B cell (primary cell): ENCODE measurements at regions not wholly inside any gene's neighbourhood (a gene's known extent, or its start where the extent isn't known, plus 50 kb on each side); places are given as distances from the start of the nearest gene placed in this dataset.

Experiments used
- ATAC-seq: fragments of 200-7000 bp; cut with Tn5 transposase; one replicate; pipeline ENCODE4 v1.10.0; 2021; ENCODE audit warnings: low read depth, mild to moderate bottlenecking, moderate number of reproducible peaks, moderate library complexity
- CTCF ChIA-PET: fragments of 350-600 bp; sonication (Branson Sonifier 250); formaldehyde crosslinking; loops from one replicate; lab custom pipeline; 2021; ENCODE audit warnings: antibody characterized with exemption, inconsistent platforms; lab: Charles Lee
- POLR2A ChIA-PET: fragments of 350-600 bp; sonication (Branson Sonifier 250); formaldehyde crosslinking; loops from one replicate; lab custom pipeline; 2021; ENCODE audit warnings: antibody characterized with exemption; lab: Charles Lee
- DNase-seq: peaks from one replicate; pipeline ENCODE4 v3.0.0; 2013
- H2AFZ ChIP-seq: 2 replicates; pipeline ENCODE4 v1.6.1; 2012; ENCODE audit warnings: mild to moderate bottlenecking, low read depth, low read length; ENCODE audit not compliant: insufficient read depth, poor library complexity, severe bottlenecking
- H3K27ac ChIP-seq, 2 donors: 1 replicate in 1 of 2; 2 replicates in 1 of 2; pipeline ENCODE4 v1.5.1; 2012 to 2013; ENCODE audit warnings: low read length in 2 of 2, mild to moderate bottlenecking in 2 of 2, moderate library complexity in 1 of 2
- H3K27me3 ChIP-seq, 4 experiments: fragments of 200-600 bp in 1 of 4; sonication (generic) in 1 of 4; replicated peaks in 1 of 4; 1 replicate in 2 of 4; 2 replicates in 2 of 4; pipeline versions ENCODE4 v1.6.1 to v1.7.0; 2013 to 2016; ENCODE audit warnings: low read length in 3 of 4, mild to moderate bottlenecking in 2 of 4, mixed read lengths in 1 of 4, moderate library complexity in 1 of 4; ENCODE audit not compliant: insufficient read depth in 4 of 4, control insufficient read depth in 3 of 4; ENCODE audit errors: control extremely low read depth in 1 of 4
- H3K36me3 ChIP-seq, 2 experiments: replicated peaks in 1 of 2; 1 replicate in 1 of 2; 2 replicates in 1 of 2; pipeline versions ENCODE4 v1.6.1 to v1.7.1; 2013; ENCODE audit warnings: low read length in 1 of 2; ENCODE audit not compliant: insufficient read depth in 2 of 2, control insufficient read depth in 1 of 2; ENCODE audit errors: control extremely low read depth in 1 of 2, extremely low read depth in 1 of 2
- H3K4me1 ChIP-seq, 2 donors: fragments of 200-600 bp in 1 of 2; sonication (generic) in 1 of 2; 1 replicate in 1 of 2; 2 replicates in 1 of 2; pipeline versions ENCODE4 v1.5.1 to v1.6.1; 2013 to 2017; ENCODE audit warnings: low read length in 2 of 2; ENCODE audit not compliant: control insufficient read depth in 2 of 2, insufficient read depth in 2 of 2
- H3K4me2 ChIP-seq: replicated peaks from 2 replicates; pipeline ENCODE3; 2012; ENCODE audit warnings: mild to moderate bottlenecking, low read depth, low read length; ENCODE audit not compliant: poor library complexity, severe bottlenecking
- H3K4me3 ChIP-seq, 5 experiments: fragments of 200-600 bp in 1 of 5; sonication (generic) in 1 of 5; 1 replicate in 3 of 5; 2 replicates in 2 of 5; pipeline versions ENCODE4 v1.5.1 to v1.7.0; 2011 to 2016; ENCODE audit warnings: low read length in 4 of 5, mild to moderate bottlenecking in 4 of 5, low read depth in 2 of 5, control low read depth in 1 of 5, moderate library complexity in 1 of 5; ENCODE audit not compliant: insufficient read depth in 1 of 5; ENCODE audit errors: control extremely low read depth in 1 of 5, extremely low read depth in 1 of 5
- H3K79me2 ChIP-seq: fragments of 200-600 bp; sonication (generic); one replicate; pipeline ENCODE4 v1.6.0; 2016; ENCODE audit warnings: low read length; ENCODE audit not compliant: control insufficient read depth, insufficient read depth
- H3K9ac ChIP-seq: fragments of 200-600 bp; sonication (generic); 2 replicates; pipeline ENCODE4 v1.6.1; 2017; ENCODE audit warnings: mild to moderate bottlenecking, low read length, moderate library complexity
- H3K9me3 ChIP-seq, 3 donors: one replicate each; pipeline versions ENCODE4 v1.6.1 to v1.7.1; 2013; ENCODE audit warnings: low read length in 2 of 3; ENCODE audit not compliant: control insufficient read depth in 2 of 3, insufficient read depth in 1 of 3; ENCODE audit errors: control extremely low read depth in 1 of 3
- H4K20me1 ChIP-seq: 2 replicates; pipeline ENCODE4 v1.6.0; 2012; ENCODE audit warnings: mild to moderate bottlenecking, low read length; ENCODE audit not compliant: insufficient read depth, control insufficient read depth, poor library complexity, severe bottlenecking
- H3K27ac Mint-ChIP-seq: one replicate; pipeline ENCODE4 v1.8.0; 2021; ENCODE audit warnings: mixed read lengths
- H3K27me3 Mint-ChIP-seq: one replicate; pipeline ENCODE4 v1.8.0; 2021; ENCODE audit warnings: mixed read lengths
- H3K4me1 Mint-ChIP-seq: one replicate; pipeline ENCODE4 v1.8.0; 2021; ENCODE audit warnings: mixed read lengths
- H3K4me3 Mint-ChIP-seq: one replicate; pipeline ENCODE4 v1.8.0; 2021; ENCODE audit warnings: mixed read lengths
- H3K9me3 Mint-ChIP-seq: one replicate; pipeline ENCODE4 v1.8.0; 2022; ENCODE audit warnings: mixed read lengths; ENCODE audit not compliant: insufficient read depth
- CTCF ChIP-seq: fragments of 200-600 bp; IDR thresholded peaks from one replicate; pipeline ENCODE4 v1.8.0; 2022; ENCODE audit warnings: antibody characterized with exemption, mild to moderate bottlenecking
- EZH2 ChIP-seq: IDR thresholded peaks from 2 replicates; pipeline ENCODE4 v1.6.1; 2012; ENCODE audit warnings: borderline replicate concordance, low read depth, mild to moderate bottlenecking, moderate library complexity, low read length; ENCODE audit not compliant: insufficient read depth, poor library complexity, severe bottlenecking
- WGBS: methylation state at CpG from one replicate; pipeline ENCODE4 v1.1.5; 2013; ENCODE audit warnings: missing lambda C conversion rate; ENCODE audit not compliant: insufficient coverage; 5-methylcytosine and 5-hydroxymethylcytosine counted together
- intact Hi-C: fragments of 100-400 bp; cut with micrococcal nuclease; formaldehyde crosslinking; loops from one replicate; pipeline ENCODE4 v1.10.0; 2022

DNA sequence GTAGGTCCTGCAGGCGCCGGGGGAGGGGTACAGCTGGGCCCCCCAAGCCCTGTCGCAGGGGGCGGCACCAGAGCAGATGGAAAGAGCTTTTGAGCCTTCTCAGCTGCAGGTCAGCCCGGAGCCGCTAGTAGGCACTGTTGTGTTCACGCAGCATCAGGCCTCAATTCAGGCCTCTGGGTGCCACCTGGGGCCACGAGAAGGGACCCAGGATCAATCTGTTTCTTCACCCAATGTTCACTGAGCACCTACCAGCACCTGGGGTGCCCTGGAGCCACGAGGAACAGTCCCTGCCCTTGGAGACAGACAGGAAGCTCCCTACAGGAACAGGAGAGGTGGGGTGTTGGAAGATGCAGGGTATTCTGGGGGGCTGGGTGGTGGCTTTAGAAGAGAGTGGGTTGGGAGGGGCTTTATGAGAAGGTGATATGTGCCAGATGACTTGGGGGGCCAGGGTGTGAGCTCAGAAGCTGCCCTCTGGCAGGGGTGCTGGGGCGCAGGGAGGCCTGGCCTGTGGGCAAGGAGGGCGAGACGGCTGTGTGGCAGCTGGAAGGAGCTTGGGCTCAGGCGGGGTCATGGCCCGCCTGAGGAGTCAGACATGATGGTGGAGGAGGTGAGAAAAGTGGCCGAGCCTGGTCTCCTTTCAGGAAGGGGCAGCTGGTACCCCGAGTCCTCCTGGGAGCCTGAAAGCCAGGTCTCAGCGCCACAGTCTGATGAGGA is 121.9 kb upstream of the GSE1 start:
- no peak overlapping the region for H3K27ac ChIP-seq
- no peak overlapping the region for H3K9ac ChIP-seq
- Mint-ChIP-seq H3K27ac (no peak overlapping the region), H3K4me1 (peaks cover 2% of the 10 kb centered on the region), H3K4me3 (no peak overlapping the region), H3K27me3 (peaks cover 24% of the 10 kb centered on the region), H3K9me3 (no peaks in the 10 kb centered on the region)
- no peak overlapping the region for H3K4me2 ChIP-seq
- TF ChIP-seq CTCF (peak; percentile 70), EZH2 (no peak)
- H2AFZ ChIP-seq, result no peak overlapping the region
- no peaks in the 10 kb centered on the region for H3K79me2 ChIP-seq
- ChIA-PET POLR2A (interaction anchor here (1.1 kb wide), 1 partner anchor 125 kb away, joined by 3 read pairs; no protein-coding TSS in a partner anchor), CTCF (interaction anchor here (0.6 to 2.3 kb wide), 16 partner anchors 10 to 225 kb away, joined by 3 to 18 read pairs (median 4); no protein-coding TSS in a partner anchor)
- H4K20me1 ChIP-seq, result no peaks in the 10 kb centered on the region
- H3K27me3 ChIP-seq, result peaks cover 0 to 16% (median 0%) of the 10 kb centered on the region in 4 experiments
- no peaks in the 10 kb centered on the region for H3K4me1 ChIP-seq
- H3K36me3 ChIP-seq, result no peaks in the 10 kb centered on the region
- peak; percentile 61 for DNase-seq
- no peak overlapping the region for H3K4me3 ChIP-seq
- intact Hi-C loops, result loop anchor here (2.0 kb wide), 1 partner anchor 120 kb away; no protein-coding TSS in a partner anchor
- 71% methylated on average over 17 of the region's 17 CpGs for WGBS
- no peak for ATAC-seq
- H3K9me3 ChIP-seq, result peaks cover 0 to 6% (median 0%) of the 10 kb centered on the region in 3 donors

DNA sequence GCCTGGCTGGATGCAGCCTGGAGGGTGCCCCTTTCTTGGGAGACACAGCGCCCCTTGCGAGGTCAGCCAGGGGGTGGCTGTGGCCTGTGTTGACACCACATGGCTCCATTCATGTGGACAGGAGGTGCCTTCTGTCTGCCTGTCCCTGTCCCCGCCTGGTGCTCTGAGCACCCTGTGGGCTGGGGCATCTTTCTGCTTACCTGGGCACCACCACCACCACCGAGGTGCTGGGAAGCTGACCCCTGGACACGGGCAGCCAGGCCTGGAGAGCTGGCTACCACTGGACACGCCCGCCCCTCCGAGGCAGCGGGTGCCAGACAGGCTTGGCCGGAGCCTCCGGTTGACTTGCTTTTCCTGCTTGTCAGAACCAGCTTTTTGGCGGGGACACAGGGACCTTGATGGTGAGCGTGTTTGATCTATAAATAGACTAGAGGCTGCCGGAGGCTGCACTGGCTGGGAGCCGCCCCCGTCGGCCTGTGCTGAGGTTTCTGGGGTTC is 121.3 kb upstream of the GSE1 start:
- Mint-ChIP-seq H3K9me3 (no peaks in the 10 kb centered on the region), H3K27me3 (peaks cover 24% of the 10 kb centered on the region), H3K4me1 (peaks cover 2% of the 10 kb centered on the region), H3K4me3 (no peak overlapping the region), H3K27ac (no peak overlapping the region)
- DNase-seq, result no peak
- Histone ChIP-seq H3K27ac (no peak overlapping the region), H3K4me2 (no peak overlapping the region), H3K4me3 (no peak overlapping the region), H2AFZ (no peak overlapping the region), H3K79me2 (no peaks in the 10 kb centered on the region), H3K36me3 (no peaks in the 10 kb centered on the region), H3K9ac (no peak overlapping the region), H3K9me3 (peaks cover 0 to 6% (median 0%) of the 10 kb centered on the region in 3 donors), H3K27me3 (peaks cover 0 to 16% (median 0%) of the 10 kb centered on the region in 4 experiments), H4K20me1 (no peaks in the 10 kb centered on the region), H3K4me1 (no peaks in the 10 kb centered on the region)
- ChIA-PET POLR2A (interaction anchor here (1.1 kb wide), 1 partner anchor 124 kb away, joined by 3 read pairs; no protein-coding TSS in a partner anchor), CTCF (interaction anchor here (1.0 to 2.3 kb wide), 8 partner anchors 11 to 124 kb away, joined by 3 to 18 read pairs (median 8); no protein-coding TSS in a partner anchor)
- no peak for ATAC-seq
- TF ChIP-seq CTCF, result no peak
- TF ChIP-seq EZH2, result no peak
- intact Hi-C loops, result loop anchor here (2.0 kb wide), 1 partner anchor 119 kb away; no protein-coding TSS in a partner anchor
- WGBS, result 51% methylated on average over 17 of the region's 17 CpGs
